NCI-H2029 treated with DMSO at 0.1 percent for 48 hours (cell line): ENCODE measurements at regions not wholly inside any gene's neighbourhood (a gene's known extent, or its start where the extent isn't known, plus 50 kb on each side); places are given as distances from the start of the nearest gene placed in this dataset.
"Not testable (repeated sequence)": the region's sequence is repeated elsewhere in the genome, so short reads cannot be mapped to it uniquely, and the experiment has no call there.

Source experiments
- DNase-seq: peaks from one replicate; lab custom pipeline; 2025; lab: John Stamatoyannopoulos, UW

DNA sequence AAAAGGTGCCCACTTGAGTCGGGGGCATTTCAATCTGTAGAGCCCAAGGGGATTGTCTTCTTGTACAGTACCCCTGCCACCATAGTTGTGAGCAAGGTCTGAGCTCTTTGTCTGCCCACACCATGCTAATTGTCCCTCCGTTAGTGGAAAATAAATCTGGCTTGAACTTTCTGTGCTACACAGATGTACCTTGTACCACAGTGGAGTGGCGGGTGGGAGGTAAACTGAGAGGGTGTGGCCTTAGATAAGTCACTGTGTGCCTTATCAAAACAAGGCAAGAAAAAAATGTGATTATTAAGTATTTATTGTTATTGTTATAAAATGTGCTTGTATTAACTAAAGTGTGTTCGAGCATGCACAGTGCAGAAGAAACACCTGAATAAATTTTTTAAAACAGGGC, 242.9 kb upstream of the C2CD4B start:
- no peak for DNase-seq

DNA sequence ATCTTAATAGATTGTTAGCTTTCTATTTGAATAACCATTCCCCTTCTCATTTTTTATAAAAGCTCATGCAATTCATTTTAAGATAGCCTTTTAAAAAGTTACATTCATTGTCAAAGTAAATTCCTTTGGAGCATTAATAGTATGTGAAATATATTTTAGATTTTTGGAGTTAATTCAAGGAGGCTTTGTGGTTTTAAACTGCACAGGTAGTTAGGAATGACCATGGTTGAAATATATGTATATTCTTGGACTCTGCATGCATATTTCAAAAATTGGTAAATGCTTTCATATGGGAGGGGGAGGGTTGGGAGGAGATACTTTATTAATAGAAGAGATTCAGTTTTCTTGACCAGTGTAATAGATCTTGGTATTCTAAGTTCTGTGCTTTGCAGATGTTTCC, 244.4 kb upstream of the C2CD4B start:
- DNase-seq: no peak

DNA sequence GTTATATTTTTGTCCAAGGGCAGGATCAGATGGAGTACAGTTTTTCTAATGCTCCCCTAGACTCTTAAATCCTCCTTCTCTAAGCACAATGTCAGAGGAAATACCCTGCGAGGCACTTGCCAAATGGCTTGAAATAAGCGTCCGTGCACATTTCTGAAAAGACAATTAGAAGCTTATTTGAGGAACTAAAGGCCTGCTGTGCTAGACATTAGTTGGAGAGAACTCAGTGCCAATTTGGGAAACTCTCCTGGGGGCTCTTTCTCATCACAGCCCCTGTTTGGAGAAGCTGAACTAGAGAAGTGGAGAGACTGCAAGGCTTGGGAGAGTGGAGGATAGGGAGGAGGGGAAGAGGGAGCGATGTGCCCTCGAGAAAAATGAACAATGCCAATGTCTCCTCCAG, 247.6 kb upstream of the C2CD4B start:
- no peak for DNase-seq

DNA sequence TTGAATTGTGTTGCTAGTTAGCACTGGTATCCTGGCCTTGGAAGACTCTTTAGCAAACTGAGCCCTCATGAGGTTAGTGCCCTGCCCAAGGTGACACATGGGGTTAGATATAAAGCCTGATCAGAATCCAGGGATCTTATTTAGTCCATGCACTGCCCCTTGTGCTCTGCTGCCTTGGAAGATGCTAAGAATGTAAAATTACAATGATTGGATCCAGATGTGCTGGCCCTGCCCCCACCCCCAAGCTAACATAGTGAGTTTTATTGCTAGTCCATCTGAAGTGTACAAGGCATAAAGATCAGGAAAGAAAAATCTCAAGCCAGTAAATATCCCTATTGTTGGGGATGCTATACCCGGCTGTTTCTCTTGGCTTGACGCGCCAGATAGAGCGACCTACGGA, 248.1 kb upstream of the C2CD4B start:
- DNase-seq: no peak

DNA sequence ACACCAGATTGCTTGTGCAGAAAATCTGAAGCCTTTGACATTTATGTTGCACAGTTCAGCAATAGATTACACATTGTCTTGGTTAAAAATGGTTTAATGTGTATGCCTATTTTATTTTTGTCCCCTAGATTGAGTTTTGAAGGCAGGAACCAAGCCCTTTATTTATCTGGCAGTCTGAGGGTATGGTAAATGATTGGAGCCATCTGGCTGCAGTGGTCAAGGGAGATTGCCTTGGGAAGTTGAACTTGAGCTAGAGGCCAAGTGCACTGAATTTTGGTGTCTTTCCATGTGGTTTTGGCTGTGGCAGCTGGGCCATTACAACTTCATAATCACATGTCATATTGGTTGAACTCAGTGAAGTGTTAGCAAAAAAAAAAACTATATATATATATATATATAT, 248.7 kb upstream of the C2CD4B start:
- no peak for DNase-seq

DNA sequence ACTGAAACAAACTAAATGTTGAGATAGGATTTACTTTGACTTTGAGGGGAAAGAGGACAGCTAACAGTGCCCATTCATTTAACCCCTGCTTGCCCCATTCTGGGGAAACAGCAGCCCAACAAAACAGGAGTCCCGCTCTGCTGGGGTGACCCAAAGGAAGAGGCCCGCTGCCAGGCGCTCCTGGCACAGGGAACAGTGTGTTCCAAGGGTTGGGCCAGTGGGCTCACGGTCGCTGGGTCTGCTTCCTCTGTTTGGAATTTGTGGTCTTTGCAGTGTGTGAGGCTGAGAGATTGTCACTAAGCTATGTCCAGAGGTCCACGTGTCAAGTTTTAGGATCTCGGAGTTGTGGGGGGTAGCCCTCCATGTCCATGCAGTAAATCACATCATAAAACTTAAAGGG, 250.4 kb upstream of the C2CD4B start:
- no peak for DNase-seq

DNA sequence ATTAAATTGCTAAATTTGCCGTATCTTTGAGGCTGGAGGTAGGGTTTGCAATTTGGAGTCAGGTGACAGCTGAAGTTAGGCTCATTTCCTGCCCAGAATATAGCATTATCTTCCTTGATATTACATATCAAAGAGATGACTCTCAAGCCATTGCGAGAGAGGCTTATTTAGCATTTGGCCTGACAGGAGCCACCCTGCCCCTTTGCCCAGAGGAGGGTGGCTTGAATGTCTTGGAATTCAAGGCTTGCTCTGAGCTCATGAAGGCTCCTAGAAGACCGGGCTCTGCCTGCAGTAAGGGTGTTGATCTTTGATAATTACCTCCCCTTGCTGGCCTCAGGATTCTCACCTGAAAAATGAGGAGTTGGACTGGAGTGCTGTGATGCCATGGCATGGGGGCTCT, 251.4 kb upstream of the C2CD4B start:
- DNase-seq: no peak

DNA sequence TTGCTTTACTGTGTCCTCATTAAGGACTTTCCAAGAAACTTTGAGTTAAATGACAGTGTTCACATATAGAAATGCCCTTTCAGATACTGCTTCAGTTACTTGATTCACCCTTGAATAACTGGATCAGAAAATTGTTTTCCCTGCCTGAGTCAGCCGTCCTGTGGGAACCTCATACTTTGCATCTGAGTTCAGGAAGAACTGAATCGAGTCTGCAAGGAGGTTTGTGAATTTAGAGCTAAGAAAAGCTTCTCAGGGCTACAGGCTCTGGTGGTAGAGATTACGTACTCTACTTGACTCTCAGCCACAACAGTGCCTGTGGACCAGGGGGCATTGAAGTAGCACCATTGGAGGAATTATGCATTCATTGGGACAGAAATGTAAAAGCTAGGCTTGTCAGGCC, 252.4 kb upstream of the C2CD4B start:
- DNase-seq: no peak

DNA sequence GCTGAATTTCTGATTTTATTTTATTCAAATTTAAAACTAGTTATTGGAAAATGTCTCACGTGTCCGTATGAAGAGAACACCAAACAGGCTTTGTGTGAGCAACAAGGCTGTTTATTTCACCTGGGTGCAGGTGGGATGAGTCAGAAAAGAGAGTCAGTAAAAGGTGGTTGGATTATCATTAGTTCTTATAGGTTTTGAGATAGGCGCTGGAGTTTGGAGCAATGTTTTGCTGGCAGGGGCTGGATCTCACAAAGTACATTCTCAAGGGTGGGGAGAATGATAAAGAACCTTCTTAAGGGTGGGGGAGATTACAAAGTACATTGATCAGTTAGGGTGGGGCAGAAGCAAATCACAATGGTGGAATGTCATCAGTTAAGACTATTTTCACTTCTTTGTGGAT, 253.4 kb upstream of the C2CD4B start:
- not testable (repeated sequence) for DNase-seq

DNA sequence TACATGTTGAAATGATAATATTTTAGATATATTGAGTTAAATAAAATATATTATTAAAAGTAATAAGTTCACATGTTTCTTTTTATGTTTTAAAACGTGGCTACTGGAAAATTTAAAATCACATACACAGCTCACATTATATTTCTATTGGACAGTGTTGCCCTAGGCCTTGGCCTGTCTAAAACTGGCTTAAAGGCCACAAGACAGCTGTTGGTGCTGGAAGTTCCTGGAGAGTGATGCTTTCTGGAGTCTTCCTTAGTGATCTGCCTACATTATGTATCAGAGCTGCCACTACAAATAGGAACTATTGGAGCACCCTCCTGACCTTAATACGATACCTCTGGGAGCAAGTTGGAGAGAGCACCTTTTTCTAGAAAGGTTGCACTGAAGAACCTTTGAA, 254.1 kb upstream of the C2CD4B start:
- DNase-seq: no peak

DNA sequence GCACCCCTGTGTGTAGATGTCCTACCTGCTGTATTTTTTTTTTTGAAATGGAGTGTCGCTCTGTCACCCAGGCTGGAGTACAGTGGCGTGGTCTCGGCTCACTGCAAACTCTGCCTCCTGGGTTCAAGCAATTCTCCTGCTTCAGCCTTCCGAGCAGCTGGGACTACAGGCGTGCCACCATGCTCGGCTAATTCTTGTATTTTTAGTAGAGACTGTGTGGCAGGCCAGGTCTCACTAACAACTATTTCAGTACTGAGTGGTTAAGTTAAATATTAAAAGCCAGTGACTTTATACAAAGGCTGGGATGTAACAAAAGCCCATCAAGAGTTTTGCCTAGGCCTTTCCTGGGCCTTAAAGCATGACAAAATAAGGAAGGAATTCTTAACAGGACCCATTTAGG, 255.3 kb upstream of the C2CD4B start:
- DNase-seq: not testable (repeated sequence)

DNA sequence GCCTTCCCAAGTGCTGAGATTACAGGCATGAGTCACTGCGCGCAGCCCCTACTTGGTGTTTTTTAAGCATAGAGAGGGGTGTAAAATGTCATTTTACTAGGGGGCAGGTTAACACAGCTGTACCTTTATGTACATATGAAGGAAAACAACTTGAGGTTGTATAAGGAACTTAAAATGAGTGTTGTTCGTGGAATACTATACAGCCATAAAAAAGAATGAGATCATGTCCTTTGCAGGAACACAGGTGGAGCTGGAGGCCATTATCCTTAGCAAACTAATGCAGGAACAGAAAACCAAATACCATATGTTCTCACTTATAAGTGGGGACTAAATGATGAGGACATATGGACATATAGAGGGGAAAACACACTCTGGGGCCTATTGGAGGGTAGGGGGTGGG, 256.2 kb upstream of the C2CD4B start:
- no peak for DNase-seq

DNA sequence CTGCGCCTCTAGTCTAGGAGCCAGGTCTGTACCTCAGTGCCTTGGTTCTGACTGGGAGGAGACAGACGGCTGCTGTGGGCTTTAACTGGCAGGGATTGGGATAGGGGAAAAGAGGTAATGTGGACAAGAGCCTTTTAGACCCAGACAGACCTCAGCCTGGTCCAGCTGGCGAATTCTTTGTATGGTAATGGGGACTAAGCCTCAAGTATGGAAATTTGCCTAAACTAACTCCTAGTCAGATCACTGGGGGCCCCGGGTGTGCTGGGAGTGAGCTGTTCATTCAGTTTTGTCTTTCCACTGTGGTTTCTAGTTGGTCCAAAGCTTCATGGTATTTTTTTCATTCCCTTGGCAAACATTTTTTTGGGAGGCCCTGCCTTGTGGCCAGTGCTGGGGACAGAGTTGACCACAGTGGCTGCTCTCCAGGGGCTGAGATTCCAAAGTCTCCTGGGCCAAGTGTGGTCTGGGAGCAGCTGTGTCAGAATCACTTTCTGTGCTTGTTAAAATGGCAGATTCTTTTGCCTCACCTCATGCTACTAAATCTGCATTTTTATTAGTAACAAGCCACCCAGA, 261.4 kb upstream of the C2CD4B start:
- DNase-seq: no peak

DNA sequence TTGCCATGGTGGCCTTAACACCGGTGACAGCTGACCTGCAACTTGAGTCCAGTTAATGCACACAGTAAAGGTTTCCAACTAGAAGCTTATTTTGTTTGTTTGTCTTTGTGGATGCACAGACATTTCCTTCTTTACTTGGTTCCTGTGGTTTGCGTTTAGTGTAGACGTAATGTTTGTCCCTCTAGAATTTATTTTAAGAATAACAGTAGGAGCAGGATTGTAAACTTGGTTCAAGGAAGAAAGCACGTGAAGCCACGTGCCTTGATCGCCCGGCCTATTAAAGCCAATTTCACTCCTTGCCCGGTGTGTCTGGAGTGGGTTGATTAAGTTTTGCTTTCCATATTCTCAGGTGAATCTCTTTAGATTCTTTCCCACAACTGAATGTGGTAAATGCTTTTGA, 263.2 kb upstream of the C2CD4B start:
- DNase-seq: no peak

DNA sequence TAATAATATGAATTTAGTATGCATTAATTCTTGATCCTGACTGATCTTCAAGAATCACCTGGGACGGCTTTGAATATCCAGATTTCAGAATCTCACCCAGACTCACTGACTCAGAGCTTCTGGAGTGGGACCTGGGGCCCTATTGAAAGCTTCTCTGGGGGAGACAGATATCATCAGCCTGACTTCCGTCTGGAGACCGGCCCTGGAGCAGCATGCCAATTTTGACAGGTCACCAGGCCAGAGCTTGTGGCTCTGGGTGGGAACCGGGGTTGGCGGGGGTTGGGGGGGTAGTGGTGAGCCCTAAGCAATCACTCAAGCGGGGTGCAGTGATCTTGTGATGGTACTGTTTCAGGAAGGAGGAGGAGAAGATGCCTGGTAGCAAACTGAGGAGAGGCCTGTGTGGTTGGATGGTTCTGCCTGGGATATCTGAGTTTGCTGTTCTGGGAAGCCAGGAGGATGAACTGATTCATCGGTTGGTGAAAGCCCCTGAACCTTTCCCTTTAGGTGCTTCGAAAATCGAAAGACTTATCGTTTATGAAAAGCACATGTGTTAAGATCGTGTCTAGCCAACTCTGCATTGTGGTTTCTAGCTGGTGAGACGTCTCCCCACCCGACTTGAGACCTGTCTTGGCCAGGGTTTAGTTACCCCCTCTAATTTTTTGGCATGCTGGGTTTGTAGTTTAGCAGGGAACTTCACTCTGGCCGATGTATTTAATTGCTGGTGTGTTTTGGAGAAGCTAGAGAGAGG, 263.9 kb upstream of the C2CD4B start:
- DNase-seq: no peak

DNA sequence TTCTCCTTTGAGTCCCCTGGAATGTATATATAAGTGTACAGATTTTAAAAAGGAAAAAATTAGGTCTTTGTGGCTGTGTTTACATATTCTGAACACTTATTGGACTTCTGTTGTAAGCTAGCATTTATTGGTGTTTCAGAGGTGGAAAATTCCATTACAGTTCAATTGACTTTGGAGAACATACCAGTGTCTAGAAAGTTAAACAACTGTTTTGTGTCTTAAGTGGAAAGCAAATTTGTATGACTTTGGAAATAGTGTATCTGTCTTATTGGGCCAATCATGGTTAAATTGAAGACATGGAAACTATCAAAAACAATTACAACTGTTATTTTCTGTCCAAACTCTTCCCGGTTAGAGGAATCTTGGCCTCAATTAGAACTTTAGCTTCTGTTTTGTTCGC, 265.0 kb upstream of the C2CD4B start:
- DNase-seq: no peak

DNA sequence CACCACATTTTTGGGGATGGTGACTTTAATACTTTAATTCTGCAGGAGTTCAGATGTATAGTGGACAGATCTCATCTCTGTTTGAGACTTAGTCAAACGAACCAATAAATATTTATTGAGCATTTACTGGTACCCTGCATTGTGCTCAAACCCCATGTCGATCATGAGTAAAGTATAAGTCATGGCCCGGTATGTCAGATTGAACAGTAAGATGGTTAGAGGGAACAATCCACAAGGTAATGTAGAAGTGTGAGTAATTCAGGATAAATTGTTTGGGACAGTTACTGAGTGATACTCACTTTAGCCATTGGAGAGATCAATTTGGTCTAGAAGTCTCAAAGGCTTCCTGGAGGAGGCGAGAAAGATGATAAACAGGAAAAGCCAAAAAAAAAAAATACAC, 265.5 kb upstream of the C2CD4B start:
- no peak for DNase-seq

DNA sequence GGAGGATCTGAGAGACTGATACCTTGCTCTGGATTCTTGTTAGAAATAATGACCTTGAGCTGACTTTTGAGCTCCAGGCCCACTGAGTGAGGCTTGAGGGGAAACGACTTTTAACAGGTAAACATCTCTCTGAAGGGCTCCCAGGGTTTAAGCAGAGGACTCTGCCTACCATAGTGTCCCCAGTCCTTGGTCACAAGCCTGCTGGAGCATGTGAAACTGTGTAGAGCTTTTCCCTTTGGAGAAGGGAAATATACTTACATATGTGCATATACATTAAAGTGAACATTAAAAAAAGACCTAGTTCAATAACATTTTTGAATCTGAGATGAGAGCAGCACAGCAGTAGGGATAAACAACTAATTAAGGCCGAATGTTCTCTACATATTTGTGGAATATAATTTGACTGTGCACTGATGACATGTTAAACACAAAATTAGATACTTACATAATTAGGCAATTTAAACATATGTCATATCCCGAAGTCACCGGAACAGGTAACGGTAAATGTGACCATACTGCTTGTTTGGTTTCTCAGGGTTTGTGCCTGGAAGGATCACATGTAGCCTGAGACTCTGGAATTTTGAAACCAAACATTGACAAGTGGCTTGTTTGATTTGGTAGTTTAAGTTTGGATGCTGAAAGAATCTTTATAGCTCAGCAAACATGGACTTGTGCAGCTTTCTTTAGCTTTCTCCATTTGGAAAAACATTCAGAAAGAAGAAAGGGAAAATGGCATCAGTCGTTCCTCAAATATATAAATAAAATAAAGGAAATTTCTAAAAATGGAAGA, 266.1 kb upstream of the C2CD4B start:
- no peak for DNase-seq

DNA sequence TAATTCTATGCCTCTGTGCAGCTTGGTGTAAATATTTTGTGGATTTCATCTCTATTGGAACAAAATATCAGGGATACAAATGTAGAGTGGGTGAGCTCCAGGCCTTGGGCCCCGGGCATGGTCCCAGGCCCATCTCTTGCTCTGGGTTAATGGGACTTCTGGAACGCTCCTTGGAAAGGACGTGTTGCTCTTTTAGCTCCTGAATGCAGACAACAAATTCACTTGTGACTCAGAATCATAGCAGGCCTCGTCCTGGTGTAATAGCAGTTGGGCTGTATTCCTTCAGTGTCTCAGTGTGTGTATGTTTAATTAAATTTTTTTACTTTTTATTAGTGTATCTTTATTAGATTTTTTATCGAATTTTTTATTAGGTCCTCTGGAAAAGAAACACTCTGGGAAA, 266.7 kb upstream of the C2CD4B start:
- no peak for DNase-seq

DNA sequence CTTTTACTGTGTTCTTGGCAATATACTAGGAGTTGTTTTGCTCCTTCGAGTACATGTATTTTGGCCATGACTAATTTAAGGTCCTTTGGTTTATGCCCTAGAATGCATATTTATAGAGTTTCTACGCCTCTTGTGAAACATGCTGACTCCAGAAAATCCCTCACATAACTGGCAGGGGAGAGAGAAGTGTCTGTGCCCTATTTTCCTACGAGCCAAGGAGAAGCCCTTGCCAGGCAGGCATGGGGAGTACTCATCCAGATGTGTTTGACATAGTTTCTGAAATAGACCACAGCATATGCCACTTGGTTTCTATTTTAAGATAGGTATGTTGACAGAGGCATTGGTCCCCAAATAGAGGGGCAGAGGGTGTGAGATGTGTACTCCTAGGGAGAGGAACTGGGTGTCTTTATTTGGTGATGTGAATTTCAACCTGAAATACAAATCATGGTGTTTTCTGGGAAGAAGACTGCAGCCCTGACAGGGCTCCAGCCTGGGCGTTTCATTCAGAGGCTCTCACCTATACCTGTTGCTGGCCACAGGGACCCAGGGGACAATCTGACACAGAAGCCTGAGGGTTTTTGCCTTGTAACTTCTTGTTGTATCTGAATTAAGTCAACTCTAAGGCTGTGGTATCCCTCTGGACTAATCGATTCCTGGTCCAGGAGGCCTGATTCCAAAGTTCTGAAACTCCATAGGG, 267.8 kb upstream of the C2CD4B start:
- DNase-seq: no peak

DNA sequence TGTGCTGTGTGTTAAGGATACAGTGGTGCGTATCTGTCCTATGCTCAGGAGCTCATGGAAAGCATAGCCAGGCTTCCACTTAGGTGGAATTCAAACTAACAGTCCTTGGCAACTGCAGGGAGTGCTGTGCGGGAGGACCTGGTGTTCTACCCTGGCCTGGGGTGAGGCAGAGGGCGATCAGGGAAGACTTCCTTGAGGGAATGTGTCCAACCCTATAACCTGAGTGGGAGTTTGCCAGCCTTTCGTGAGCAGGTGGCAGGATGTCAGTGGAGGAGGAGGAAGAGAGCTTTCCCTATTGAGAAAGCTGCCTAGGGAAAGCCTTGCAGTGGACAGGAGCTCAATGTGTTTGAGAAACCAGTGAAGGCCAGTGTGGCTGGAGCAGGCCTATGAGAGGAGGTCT, 271.1 kb upstream of the C2CD4B start:
- DNase-seq: no peak

DNA sequence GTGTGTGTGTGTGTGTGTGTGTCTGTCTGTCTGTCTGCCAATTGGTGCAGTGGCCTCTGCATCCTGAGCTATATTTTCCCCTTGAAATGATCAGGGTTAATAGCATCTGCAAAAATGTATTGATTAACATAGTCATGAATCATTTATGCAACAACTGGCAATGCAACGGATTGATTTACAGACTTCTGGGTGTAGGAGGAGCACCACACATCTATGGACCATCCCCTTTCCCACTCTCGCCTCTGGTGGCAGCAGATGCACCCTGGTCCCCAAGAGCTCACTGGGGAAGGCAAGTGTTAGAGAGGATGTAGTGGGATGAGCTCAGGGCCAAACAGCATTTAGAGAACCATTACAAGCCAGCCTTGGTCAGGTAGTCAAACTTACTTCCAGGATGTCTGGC, 272.7 kb upstream of the C2CD4B start:
- no peak for DNase-seq

DNA sequence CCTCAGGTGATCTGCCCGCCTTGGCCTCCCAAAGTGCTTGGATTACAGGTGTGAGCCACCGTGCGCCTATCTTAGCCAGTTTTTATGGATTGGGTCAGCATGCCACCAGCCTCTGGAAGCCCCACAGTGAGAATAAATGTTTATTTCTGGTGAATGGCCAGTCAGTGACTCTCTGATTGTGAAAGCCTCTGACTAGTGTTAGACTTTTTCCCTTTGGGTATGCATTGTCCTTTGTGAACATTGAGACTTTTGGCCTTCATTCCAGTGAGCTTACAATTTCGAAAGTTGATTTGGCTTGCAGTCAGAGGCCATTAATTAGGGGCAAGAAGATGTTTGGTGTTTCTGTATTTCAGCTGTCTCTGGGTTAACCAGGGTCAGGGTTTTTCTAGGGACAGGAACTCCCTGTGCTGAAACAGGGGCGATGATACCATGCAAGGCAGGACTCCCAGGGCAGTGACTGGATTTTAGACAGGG, 274.5 kb upstream of the C2CD4B start:
- no peak for DNase-seq
